Activated CD4-positive, alpha-beta T cell treated with anti-CD3 and anti-CD28 coated beads, Interleukin-2, amount 50 U/mL, for 1 hour (primary cell): ENCODE measurements at regions not wholly inside any gene's neighbourhood (a gene's known extent, or its start where the extent isn't known, plus 50 kb on each side); places are given as distances from the start of the nearest gene placed in this dataset.
"Not testable (repeated sequence)": the region's sequence is repeated elsewhere in the genome, so short reads cannot be mapped to it uniquely, and the experiment has no call there.

ENCODE experiments used
- DNase-seq: peaks from one replicate; pipeline ENCODE4 v3.0.0-alpha.2; 2020

GRCh38 chr18:45322343-45322742 lies 292.9 kb upstream of the SLC14A2 start:
- DNase-seq: no peak

- DNase-seq: no peak
Observed at GRCh38 chr18:45324101-45324494, 291.2 kb upstream of the SLC14A2 start.

- DNase-seq: no peak
Observed at GRCh38 chr18:45324495-45325113, 290.7 kb upstream of the SLC14A2 start.

GRCh38 chr18:45325778-45326177 lies 289.5 kb upstream of the SLC14A2 start:
- DNase-seq: no peak

GRCh38 chr18:45326505-45326904 lies 288.8 kb upstream of the SLC14A2 start:
- DNase-seq: no peak

- no peak for DNase-seq
Observed at GRCh38 chr18:45328296-45328695, 287.0 kb upstream of the SLC14A2 start.

GRCh38 chr18:45328811-45329210 lies 286.5 kb upstream of the SLC14A2 start:
- no peak for DNase-seq

- DNase-seq: no peak
Observed at GRCh38 chr18:45329316-45329715, 286.0 kb upstream of the SLC14A2 start.

- DNase-seq: no peak
Observed at GRCh38 chr18:45330170-45330594, 285.1 kb upstream of the SLC14A2 start.

GRCh38 chr18:45332871-45333270 lies 282.4 kb upstream of the SLC14A2 start:
- no peak for DNase-seq

- DNase-seq: no peak
Observed at GRCh38 chr18:45334191-45334590, 281.1 kb upstream of the SLC14A2 start.

- DNase-seq: no peak
Observed at GRCh38 chr18:45335282-45336043, 279.8 kb upstream of the SLC14A2 start.

- no peak for DNase-seq
Observed at GRCh38 chr18:45336448-45336847, 278.8 kb upstream of the SLC14A2 start.

- no peak for DNase-seq
Observed at GRCh38 chr18:45337477-45337876, 277.8 kb upstream of the SLC14A2 start.

GRCh38 chr18:45339810-45340550 lies 275.3 kb upstream of the SLC14A2 start:
- DNase-seq: no peak

- no peak for DNase-seq
Observed at GRCh38 chr18:45340884-45341283, 274.4 kb upstream of the SLC14A2 start.

- no peak for DNase-seq
Observed at GRCh38 chr18:45341454-45341853, 273.8 kb upstream of the SLC14A2 start.

GRCh38 chr18:45342166-45342565 lies 273.1 kb upstream of the SLC14A2 start:
- no peak for DNase-seq

- DNase-seq: no peak
Observed at GRCh38 chr18:45342653-45343052, 272.6 kb upstream of the SLC14A2 start.

GRCh38 chr18:45343365-45343764 lies 271.9 kb upstream of the SLC14A2 start:
- DNase-seq: no peak

GRCh38 chr18:45344680-45345079 lies 270.6 kb upstream of the SLC14A2 start:
- DNase-seq: not testable (repeated sequence)

- DNase-seq: no peak
Observed at GRCh38 chr18:45349019-45349418, 266.3 kb upstream of the SLC14A2 start.

- DNase-seq: no peak
Observed at GRCh38 chr18:45349467-45349866, 265.8 kb upstream of the SLC14A2 start.
